ENCODE measurements at regions not wholly inside any gene's neighbourhood (a gene's known extent, or its start where the extent isn't known, plus 50 kb on each side); places are given as distances from the start of the nearest gene placed in this dataset.

DNA sequence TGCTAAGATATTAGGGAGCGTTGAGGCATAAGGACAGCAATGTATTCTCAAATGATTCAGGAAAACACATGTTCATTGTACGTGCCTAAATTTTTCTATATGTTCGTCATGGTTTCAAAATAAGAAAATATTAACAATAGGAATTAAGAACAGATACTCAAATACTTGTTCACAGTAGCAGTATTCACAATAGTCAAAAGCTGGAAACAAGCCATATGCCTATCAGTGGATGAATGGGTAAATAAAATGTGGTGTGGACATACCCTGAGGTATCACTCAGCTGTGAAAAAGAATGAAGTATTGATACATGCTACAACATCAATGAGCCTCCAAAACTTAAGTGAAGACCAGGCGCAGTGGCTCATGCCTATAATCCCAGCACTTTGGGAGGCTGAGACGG lies 84.7 kb upstream of the PTER start:
- TF ChIP-seq, protein P1, sequence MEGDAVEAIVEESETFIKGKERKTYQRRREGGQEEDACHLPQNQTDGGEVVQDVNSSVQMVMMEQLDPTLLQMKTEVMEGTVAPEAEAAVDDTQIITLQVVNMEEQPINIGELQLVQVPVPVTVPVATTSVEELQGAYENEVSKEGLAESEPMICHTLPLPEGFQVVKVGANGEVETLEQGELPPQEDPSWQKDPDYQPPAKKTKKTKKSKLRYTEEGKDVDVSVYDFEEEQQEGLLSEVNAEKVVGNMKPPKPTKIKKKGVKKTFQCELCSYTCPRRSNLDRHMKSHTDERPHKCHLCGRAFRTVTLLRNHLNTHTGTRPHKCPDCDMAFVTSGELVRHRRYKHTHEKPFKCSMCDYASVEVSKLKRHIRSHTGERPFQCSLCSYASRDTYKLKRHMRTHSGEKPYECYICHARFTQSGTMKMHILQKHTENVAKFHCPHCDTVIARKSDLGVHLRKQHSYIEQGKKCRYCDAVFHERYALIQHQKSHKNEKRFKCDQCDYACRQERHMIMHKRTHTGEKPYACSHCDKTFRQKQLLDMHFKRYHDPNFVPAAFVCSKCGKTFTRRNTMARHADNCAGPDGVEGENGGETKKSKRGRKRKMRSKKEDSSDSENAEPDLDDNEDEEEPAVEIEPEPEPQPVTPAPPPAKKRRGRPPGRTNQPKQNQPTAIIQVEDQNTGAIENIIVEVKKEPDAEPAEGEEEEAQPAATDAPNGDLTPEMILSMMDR (IDR thresholded peaks at IDR 0.05; ENCODE audit: low read length) = no peak
- TF ChIP-seq EZH2 (optimal IDR thresholded peaks at IDR 0.05; ENCODE audit: low read depth, low read length) = no peak
